Fibroblast of lung (primary cell): ENCODE measurements at regions not wholly inside any gene's neighbourhood (a gene's known extent, or its start where the extent isn't known, plus 50 kb on each side); places are given as distances from the start of the nearest gene placed in this dataset.

Experiments
- DNase-seq, 2 donors: peaks; one replicate each; pipeline versions ENCODE4 v3.0.0 to v3.0.0-alpha.2; 2010; ENCODE audit warnings: low read depth in 2 of 2
- H2AFZ ChIP-seq: 2 replicates; pipeline ENCODE4 v1.5.1; 2012; ENCODE audit warnings: low read length, control low read depth, inconsistent platforms
- H3K27ac ChIP-seq: 2 replicates; pipeline ENCODE4 v1.5.1; 2011; ENCODE audit warnings: low read length, control low read depth; ENCODE audit not compliant: insufficient read depth
- H3K27me3 ChIP-seq: 2 replicates; pipeline ENCODE4 v1.5.1; 2011; ENCODE audit warnings: mild to moderate bottlenecking, low read length; ENCODE audit not compliant: control insufficient read depth, insufficient read depth
- H3K36me3 ChIP-seq: 2 replicates; pipeline ENCODE4 v1.5.1; 2011; ENCODE audit warnings: low read length; ENCODE audit not compliant: control insufficient read depth, insufficient read depth
- H3K4me1 ChIP-seq: 2 replicates; pipeline ENCODE4 v1.5.1; 2011; ENCODE audit warnings: low read length; ENCODE audit not compliant: control insufficient read depth, insufficient read depth; ENCODE audit errors: extremely low read depth
- H3K4me2 ChIP-seq: 2 replicates; pipeline ENCODE4 v1.5.1; 2011; ENCODE audit warnings: low read length, control low read depth; ENCODE audit not compliant: insufficient read depth; ENCODE audit errors: extremely low read depth
- H3K4me3 ChIP-seq, 4 experiments: fragments of 200-600 bp in 1 of 4; sonication (generic) in 1 of 4; replicated peaks in 1 of 4; 2 replicates each; pipeline ENCODE4 v1.5.1; 2011 to 2016; ENCODE audit warnings: low read length in 4 of 4, low read depth in 3 of 4, mild to moderate bottlenecking in 3 of 4, control low read depth in 2 of 4, inconsistent platforms in 1 of 4, mixed read lengths in 1 of 4; ENCODE audit not compliant: insufficient read depth in 1 of 4; ENCODE audit errors: control extremely low read depth in 1 of 4
- H3K79me2 ChIP-seq: 2 replicates; pipeline ENCODE4 v1.5.1; 2012; ENCODE audit warnings: mild to moderate bottlenecking, low read length, inconsistent platforms; ENCODE audit not compliant: control insufficient read depth, insufficient read depth
- H3K9ac ChIP-seq: 2 replicates; pipeline ENCODE4 v1.5.1; 2011; ENCODE audit warnings: mild to moderate bottlenecking, low read length, control low read depth; ENCODE audit not compliant: insufficient read depth
- H3K9me3 ChIP-seq: 2 replicates; pipeline ENCODE4 v1.5.1; 2012; ENCODE audit warnings: low read depth, low read length; ENCODE audit not compliant: control insufficient read depth, insufficient read depth
- H4K20me1 ChIP-seq: 2 replicates; pipeline ENCODE4 v1.5.1; 2011; ENCODE audit warnings: low read length; ENCODE audit not compliant: control insufficient read depth, insufficient read depth; ENCODE audit errors: extremely low read depth
- EZH2 ChIP-seq: IDR thresholded peaks from 2 replicates; pipeline ENCODE4 v1.5.1; 2012; ENCODE audit warnings: low read length, control low read depth, mild to moderate bottlenecking; ENCODE audit errors: missing control alignments
- TF ChIP-seq, protein P1 (sequence below), 2 donors: IDR thresholded peaks in 1 of 2; conservative IDR thresholded peaks in 1 of 2; 1 replicate in 1 of 2; 2 replicates in 1 of 2; pipeline ENCODE4 v1.5.1; 2011 to 2012; ENCODE audit warnings: low read length in 2 of 2, control low read depth in 1 of 2, inconsistent platforms in 1 of 2, low read depth in 1 of 2, mild to moderate bottlenecking in 1 of 2

DNA sequence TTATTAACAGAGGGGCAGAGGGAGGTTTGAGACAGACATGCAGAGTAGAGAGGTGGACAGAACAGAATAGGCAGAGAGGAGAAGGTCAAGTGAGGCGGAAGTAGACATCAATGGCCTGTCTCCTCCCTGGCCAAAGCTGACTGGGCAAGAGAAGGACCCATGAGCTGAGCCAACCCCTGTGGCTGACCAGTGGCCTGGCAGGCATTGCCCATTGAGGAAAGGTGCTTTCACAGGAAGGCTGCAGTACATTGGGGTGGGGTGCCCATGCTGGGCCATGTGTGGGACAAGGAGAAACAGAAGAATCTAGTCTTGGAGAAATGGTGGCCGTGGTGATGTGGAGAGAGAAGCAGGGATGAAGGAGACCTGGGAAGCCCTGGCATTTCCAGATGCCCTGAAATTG lies 76.0 kb downstream of the MYEOV start:
- no peaks in the 10 kb centered on the region for H3K36me3 ChIP-seq
- no peak overlapping the region for H3K27ac ChIP-seq
- H3K27me3 ChIP-seq = no peaks in the 10 kb centered on the region
- H3K9me3 ChIP-seq = no peaks in the 10 kb centered on the region
- TF ChIP-seq, protein P1, sequence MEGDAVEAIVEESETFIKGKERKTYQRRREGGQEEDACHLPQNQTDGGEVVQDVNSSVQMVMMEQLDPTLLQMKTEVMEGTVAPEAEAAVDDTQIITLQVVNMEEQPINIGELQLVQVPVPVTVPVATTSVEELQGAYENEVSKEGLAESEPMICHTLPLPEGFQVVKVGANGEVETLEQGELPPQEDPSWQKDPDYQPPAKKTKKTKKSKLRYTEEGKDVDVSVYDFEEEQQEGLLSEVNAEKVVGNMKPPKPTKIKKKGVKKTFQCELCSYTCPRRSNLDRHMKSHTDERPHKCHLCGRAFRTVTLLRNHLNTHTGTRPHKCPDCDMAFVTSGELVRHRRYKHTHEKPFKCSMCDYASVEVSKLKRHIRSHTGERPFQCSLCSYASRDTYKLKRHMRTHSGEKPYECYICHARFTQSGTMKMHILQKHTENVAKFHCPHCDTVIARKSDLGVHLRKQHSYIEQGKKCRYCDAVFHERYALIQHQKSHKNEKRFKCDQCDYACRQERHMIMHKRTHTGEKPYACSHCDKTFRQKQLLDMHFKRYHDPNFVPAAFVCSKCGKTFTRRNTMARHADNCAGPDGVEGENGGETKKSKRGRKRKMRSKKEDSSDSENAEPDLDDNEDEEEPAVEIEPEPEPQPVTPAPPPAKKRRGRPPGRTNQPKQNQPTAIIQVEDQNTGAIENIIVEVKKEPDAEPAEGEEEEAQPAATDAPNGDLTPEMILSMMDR (conservative IDR thresholded peaks at IDR 0.05 in 1 of 2, IDR thresholded peaks at IDR 0.05 in 1 of 2; ENCODE audit: low read depth in 1 of 2, low read length in 2 of 2) = no peak
- no peak for TF ChIP-seq EZH2
- no peak for DNase-seq
- H3K4me3 ChIP-seq = no peak overlapping the region
- H2AFZ ChIP-seq = no peak overlapping the region
- H3K9ac ChIP-seq = no peak overlapping the region
- H4K20me1 ChIP-seq = no peaks in the 10 kb centered on the region
- peaks cover 3% of the 10 kb centered on the region for H3K4me1 ChIP-seq
- H3K79me2 ChIP-seq = no peaks in the 10 kb centered on the region
- no peak overlapping the region for H3K4me2 ChIP-seq

DNA sequence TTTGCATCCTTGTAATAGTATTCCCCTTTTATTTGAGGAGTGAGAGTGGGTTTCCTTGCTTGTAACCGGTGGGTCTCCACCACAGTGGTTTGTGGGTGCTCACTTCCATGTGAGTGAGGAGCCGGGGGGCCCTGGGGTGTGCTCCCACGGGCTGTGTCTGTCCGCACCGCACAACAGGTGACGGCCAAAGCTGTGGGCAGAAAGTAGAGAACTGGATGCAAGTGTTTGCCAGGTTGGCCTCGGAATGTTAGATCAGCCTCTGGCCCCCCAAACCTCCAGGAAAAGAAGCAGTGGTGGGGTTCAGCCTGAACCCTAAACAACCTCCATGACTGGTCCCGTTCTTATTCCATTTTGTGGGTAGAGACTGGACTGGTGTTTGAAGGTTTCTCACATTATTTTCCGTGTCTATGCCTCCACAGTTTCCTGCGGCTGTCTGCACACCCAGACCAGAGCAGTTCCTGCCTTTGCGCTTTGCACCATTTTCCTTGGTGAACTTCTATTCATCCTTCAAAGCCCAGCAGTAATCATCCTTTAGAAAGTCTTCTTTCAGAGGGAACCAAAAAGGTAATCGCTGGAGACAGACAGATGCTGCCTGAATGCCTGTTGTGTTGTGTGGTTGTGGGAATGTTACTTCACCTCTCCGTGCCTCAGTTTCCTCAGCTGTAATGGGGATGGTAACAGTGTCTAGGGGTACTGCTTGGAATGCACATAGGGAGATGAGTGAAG lies 77.2 kb downstream of the MYEOV start:
- Histone ChIP-seq H4K20me1 (no peaks in the 10 kb centered on the region), H3K36me3 (no peaks in the 10 kb centered on the region), H3K79me2 (no peaks in the 10 kb centered on the region), H3K27ac (no peak overlapping the region), H3K27me3 (no peaks in the 10 kb centered on the region), H3K9ac (no peak overlapping the region), H3K4me2 (no peak overlapping the region), H2AFZ (no peak overlapping the region), H3K4me1 (peaks cover 3% of the 10 kb centered on the region), H3K4me3 (no peak overlapping the region), H3K9me3 (no peaks in the 10 kb centered on the region)
- TF ChIP-seq EZH2 = no peak
- TF ChIP-seq, protein P1 (conservative IDR thresholded peaks at IDR 0.05 in 1 of 2, IDR thresholded peaks at IDR 0.05 in 1 of 2; ENCODE audit: low read depth in 1 of 2, low read length in 2 of 2) = no peak
- DNase-seq = no peak

DNA sequence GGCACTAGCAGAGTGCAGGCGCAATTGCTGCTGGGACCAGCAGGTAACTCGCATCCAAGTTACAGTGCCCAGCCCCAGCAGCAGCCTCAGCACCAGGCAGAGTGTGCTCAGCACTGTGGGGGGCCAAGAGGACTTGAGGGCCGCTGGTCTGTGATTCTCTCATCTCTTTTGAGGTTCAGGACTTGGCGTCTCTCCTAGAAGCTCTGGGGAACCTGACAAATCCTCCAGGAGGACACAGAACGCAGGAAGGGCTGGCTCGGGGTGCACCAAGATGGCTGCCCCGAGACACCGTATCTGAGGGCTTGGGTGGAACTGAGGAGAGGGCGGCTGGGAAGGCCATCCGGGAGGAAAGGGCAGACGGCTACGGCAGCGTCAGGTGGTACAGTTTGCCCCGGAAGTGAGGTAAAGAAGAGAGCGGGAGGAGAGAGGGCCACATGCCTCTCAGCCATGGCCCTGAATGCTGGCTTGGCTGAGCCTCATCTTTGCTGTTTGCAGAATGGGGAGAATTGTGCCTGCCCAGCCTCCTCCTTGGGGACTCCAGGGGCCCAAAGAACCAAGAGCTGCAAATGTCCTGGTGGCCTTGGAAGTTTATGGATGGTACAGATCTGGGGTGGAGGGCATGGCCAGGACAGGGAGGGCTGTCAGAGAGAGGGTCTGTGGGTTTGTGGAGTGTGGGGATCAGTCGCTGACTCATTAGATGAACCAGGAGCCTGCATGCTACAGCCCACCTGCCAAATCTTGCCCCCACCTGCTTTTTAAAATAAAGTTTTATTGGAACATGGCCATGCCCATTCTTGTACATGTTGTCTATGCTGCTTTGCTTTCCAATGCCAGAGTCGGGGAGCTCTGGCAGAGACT lies 78.0 kb downstream of the MYEOV start:
- no peak overlapping the region for H2AFZ ChIP-seq

More for the DNA sequence above, 78.0 kb downstream of the MYEOV start:
- TF ChIP-seq EZH2 = no peak
- TF ChIP-seq, protein P1 (conservative IDR thresholded peaks at IDR 0.05 in 1 of 2, IDR thresholded peaks at IDR 0.05 in 1 of 2; ENCODE audit: low read depth in 1 of 2, low read length in 2 of 2) = no peak
- H3K36me3 ChIP-seq = no peaks in the 10 kb centered on the region
- no peak overlapping the region for H3K27ac ChIP-seq
- no peaks in the 10 kb centered on the region for H4K20me1 ChIP-seq
- H3K4me3 ChIP-seq = no peak overlapping the region
- no peaks in the 10 kb centered on the region for H3K79me2 ChIP-seq
- no peak for DNase-seq
- H3K4me1 ChIP-seq = peaks cover 3% of the 10 kb centered on the region
- H3K4me2 ChIP-seq = no peak overlapping the region
- no peaks in the 10 kb centered on the region for H3K27me3 ChIP-seq
- H3K9ac ChIP-seq = no peak overlapping the region
- no peaks in the 10 kb centered on the region for H3K9me3 ChIP-seq
